SK-N-MC (cell line): ENCODE measurements at regions not wholly inside any gene's neighbourhood (a gene's known extent, or its start where the extent isn't known, plus 50 kb on each side); places are given as distances from the start of the nearest gene placed in this dataset.
"Not testable (repeated sequence)": the region's sequence is repeated elsewhere in the genome, so short reads cannot be mapped to it uniquely, and the experiment has no call there.

Experiments used
- DNase-seq: peaks from one replicate; pipeline ENCODE4 v3.0.0-alpha.2; 2011; ENCODE audit warnings: low read depth, low spot score
- H3K27ac ChIP-seq: fragments of 200-600 bp; sonication (generic); 2 replicates; pipeline ENCODE4 v1.5.1; 2016; ENCODE audit warnings: mixed run types
- H3K36me3 ChIP-seq: fragments of 200-600 bp; sonication (generic); 2 replicates; pipeline ENCODE4 v1.6.1; 2017; ENCODE audit warnings: antibody characterized with exemption, low read length, mixed read lengths; ENCODE audit not compliant: insufficient read depth
- H3K4me3 ChIP-seq: fragments of 200-600 bp; sonication (generic); 2 replicates; pipeline ENCODE4 v1.5.1; 2016
- H3K9ac ChIP-seq: fragments of 200-600 bp; sonication (generic); 2 replicates; pipeline ENCODE4 v1.8.0; 2017; ENCODE audit warnings: mixed run types, mixed read lengths; ENCODE audit not compliant: insufficient read length
- H3K9me3 ChIP-seq: fragments of 200-600 bp; sonication (generic); 2 replicates; pipeline ENCODE4 v1.6.1; 2017; ENCODE audit warnings: low read depth, mild to moderate bottlenecking, antibody characterized with exemption, low read length, moderate library complexity, mixed read lengths
- EZH2 ChIP-seq: fragments of 200-600 bp; sonication (generic); IDR thresholded peaks from one replicate; pipeline ENCODE4 v1.6.1; 2017; ENCODE audit warnings: antibody characterized with exemption
- FOXP2 ChIP-seq: optimal IDR thresholded peaks from 2 replicates; pipeline ENCODE3; 2011; ENCODE audit warnings: mild to moderate bottlenecking, moderate library complexity; ENCODE audit not compliant: insufficient read depth; ENCODE audit errors: extremely low read length, control extremely low read depth
- POLR2AphosphoS5 ChIP-seq: IDR thresholded peaks from 2 replicates; pipeline ENCODE4 v1.6.1; 2012; ENCODE audit warnings: mild to moderate bottlenecking, low read depth, low read length, borderline replicate concordance

GRCh38 chr12:32983968-32984367 lies 87.4 kb upstream of the PKP2 start:
- no peak overlapping the region for H3K4me3 ChIP-seq
- TF ChIP-seq EZH2 (no peak), FOXP2 (no peak), POLR2AphosphoS5 (no peak)
- H3K9me3 ChIP-seq = no peaks in the 10 kb centered on the region
- no peak overlapping the region for H3K9ac ChIP-seq
- no peak overlapping the region for H3K27ac ChIP-seq
- DNase-seq = no peak
- no peaks in the 10 kb centered on the region for H3K36me3 ChIP-seq

- no peak for DNase-seq
- H3K9ac ChIP-seq = no peak overlapping the region
- no peak overlapping the region for H3K27ac ChIP-seq
- no peak overlapping the region for H3K4me3 ChIP-seq
- H3K9me3 ChIP-seq = no peaks in the 10 kb centered on the region
- no peaks in the 10 kb centered on the region for H3K36me3 ChIP-seq
- TF ChIP-seq EZH2 = no peak
- TF ChIP-seq POLR2AphosphoS5 = no peak
- no peak for TF ChIP-seq FOXP2
These were observed 86.8 kb upstream of the PKP2 start for GRCh38 chr12:32983332-32983731.

- Histone ChIP-seq H3K27ac (no peak overlapping the region), H3K4me3 (no peak overlapping the region)
These were observed 84.6 kb upstream of the PKP2 start for GRCh38 chr12:32981139-32981538.

GRCh38 chr12:32975122-32975521 lies 78.5 kb upstream of the PKP2 start:
- H3K9ac ChIP-seq = no peak overlapping the region
- H3K4me3 ChIP-seq = no peak overlapping the region
- H3K36me3 ChIP-seq = no peaks in the 10 kb centered on the region
- TF ChIP-seq FOXP2 = no peak
- no peak for TF ChIP-seq POLR2AphosphoS5
- no peak for TF ChIP-seq EZH2
- no peak for DNase-seq
- H3K27ac ChIP-seq = no peak overlapping the region
- no peaks in the 10 kb centered on the region for H3K9me3 ChIP-seq

More at GRCh38 chr12:32981139-32981538, 84.6 kb upstream of the PKP2 start:
- DNase-seq = no peak
- H3K36me3 ChIP-seq = no peaks in the 10 kb centered on the region
- no peaks in the 10 kb centered on the region for H3K9me3 ChIP-seq
- TF ChIP-seq EZH2 (no peak), FOXP2 (no peak), POLR2AphosphoS5 (no peak)
- H3K9ac ChIP-seq = no peak overlapping the region

GRCh38 chr12:32970465-32971110 lies 74.0 kb upstream of the PKP2 start:
- no peak for DNase-seq
- H3K9ac ChIP-seq = no peak overlapping the region
- no peaks in the 10 kb centered on the region for H3K9me3 ChIP-seq
- H3K36me3 ChIP-seq = no peaks in the 10 kb centered on the region
- no peak overlapping the region for H3K4me3 ChIP-seq
- no peak for TF ChIP-seq POLR2AphosphoS5
- no peak for TF ChIP-seq FOXP2
- no peak for TF ChIP-seq EZH2
- H3K27ac ChIP-seq = no peak overlapping the region

GRCh38 chr12:32964981-32965585 lies 68.5 kb upstream of the PKP2 start:
- no peaks in the 10 kb centered on the region for H3K36me3 ChIP-seq
- H3K4me3 ChIP-seq = peak overlapping the region; percentile 63
- H3K27ac ChIP-seq = peak overlapping the region; percentile 28; the same call in 1 of the 2 replicates
- DNase-seq = no peak
- no peaks in the 10 kb centered on the region for H3K9me3 ChIP-seq
- TF ChIP-seq FOXP2 (no peak), POLR2AphosphoS5 (no peak), EZH2 (no peak)
- H3K9ac ChIP-seq = no peak overlapping the region

GRCh38 chr12:32956418-32956817 lies 59.8 kb upstream of the PKP2 start:
- not testable (repeated sequence) for H3K4me3 ChIP-seq, H3K27ac ChIP-seq, H3K9me3 ChIP-seq, DNase-seq, H3K36me3 ChIP-seq, H3K9ac ChIP-seq

- Histone ChIP-seq H3K27ac (no peak overlapping the region), H3K4me3 (no peak overlapping the region), H3K36me3 (no peaks in the 10 kb centered on the region), H3K9ac (no peak overlapping the region), H3K9me3 (no peaks in the 10 kb centered on the region)
- DNase-seq = no peak
- no peak for TF ChIP-seq FOXP2
- no peak for TF ChIP-seq POLR2AphosphoS5
- no peak for TF ChIP-seq EZH2
These were observed 56.1 kb upstream of the PKP2 start for GRCh38 chr12:32952681-32953080.

GRCh38 chr12:32949815-32950214 lies 53.2 kb upstream of the PKP2 start:
- no peaks in the 10 kb centered on the region for H3K9me3 ChIP-seq
- H3K27ac ChIP-seq = no peak overlapping the region
- H3K36me3 ChIP-seq = no peaks in the 10 kb centered on the region
- no peak overlapping the region for H3K4me3 ChIP-seq
- no peak overlapping the region for H3K9ac ChIP-seq
- TF ChIP-seq FOXP2 (no peak), POLR2AphosphoS5 (no peak), EZH2 (no peak)
- no peak for DNase-seq
